ENCODE measurements at regions not wholly inside any gene's neighbourhood (a gene's known extent, or its start where the extent isn't known, plus 50 kb on each side); places are given as distances from the start of the nearest gene placed in this dataset.

DNA sequence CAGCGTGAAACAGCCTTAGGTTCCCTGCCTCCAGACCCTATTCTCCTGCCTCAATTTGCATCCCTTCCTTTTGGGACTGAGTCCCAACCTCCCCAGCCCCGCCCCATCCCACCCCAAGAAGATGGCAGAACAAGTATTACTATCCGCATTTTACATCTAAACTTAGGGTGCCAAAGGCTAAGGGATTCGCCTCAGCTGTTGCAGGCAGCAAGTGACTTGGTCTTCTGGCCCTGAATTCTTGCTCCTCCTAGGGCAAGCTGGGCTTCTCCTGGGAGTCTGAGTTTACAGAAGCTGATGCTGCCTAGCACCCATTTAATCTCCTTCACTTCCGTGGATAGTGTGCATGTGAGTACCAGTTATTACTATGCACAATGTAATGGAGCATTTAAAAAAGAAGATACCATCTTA is 161.3 kb upstream of the NR5A2 start:
- TF ChIP-seq TAF1 (IDR thresholded peaks at IDR 0.05; ENCODE audit: borderline replicate concordance, insufficient read depth, low read length), result no peak
- TF ChIP-seq POLR2AphosphoS5 (IDR thresholded peaks at IDR 0.05; ENCODE audit: low read depth, low read length), result no peak
- TF ChIP-seq, protein P1, sequence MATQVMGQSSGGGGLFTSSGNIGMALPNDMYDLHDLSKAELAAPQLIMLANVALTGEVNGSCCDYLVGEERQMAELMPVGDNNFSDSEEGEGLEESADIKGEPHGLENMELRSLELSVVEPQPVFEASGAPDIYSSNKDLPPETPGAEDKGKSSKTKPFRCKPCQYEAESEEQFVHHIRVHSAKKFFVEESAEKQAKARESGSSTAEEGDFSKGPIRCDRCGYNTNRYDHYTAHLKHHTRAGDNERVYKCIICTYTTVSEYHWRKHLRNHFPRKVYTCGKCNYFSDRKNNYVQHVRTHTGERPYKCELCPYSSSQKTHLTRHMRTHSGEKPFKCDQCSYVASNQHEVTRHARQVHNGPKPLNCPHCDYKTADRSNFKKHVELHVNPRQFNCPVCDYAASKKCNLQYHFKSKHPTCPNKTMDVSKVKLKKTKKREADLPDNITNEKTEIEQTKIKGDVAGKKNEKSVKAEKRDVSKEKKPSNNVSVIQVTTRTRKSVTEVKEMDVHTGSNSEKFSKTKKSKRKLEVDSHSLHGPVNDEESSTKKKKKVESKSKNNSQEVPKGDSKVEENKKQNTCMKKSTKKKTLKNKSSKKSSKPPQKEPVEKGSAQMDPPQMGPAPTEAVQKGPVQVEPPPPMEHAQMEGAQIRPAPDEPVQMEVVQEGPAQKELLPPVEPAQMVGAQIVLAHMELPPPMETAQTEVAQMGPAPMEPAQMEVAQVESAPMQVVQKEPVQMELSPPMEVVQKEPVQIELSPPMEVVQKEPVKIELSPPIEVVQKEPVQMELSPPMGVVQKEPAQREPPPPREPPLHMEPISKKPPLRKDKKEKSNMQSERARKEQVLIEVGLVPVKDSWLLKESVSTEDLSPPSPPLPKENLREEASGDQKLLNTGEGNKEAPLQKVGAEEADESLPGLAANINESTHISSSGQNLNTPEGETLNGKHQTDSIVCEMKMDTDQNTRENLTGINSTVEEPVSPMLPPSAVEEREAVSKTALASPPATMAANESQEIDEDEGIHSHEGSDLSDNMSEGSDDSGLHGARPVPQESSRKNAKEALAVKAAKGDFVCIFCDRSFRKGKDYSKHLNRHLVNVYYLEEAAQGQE (IDR thresholded peaks at IDR 0.05; ENCODE audit: insufficient read depth in 1 of 2, low read depth in 2 of 2, low read length in 2 of 2), result no peak
- TF ChIP-seq SIN3A (IDR thresholded peaks at IDR 0.05; ENCODE audit: borderline replicate concordance, insufficient read depth, low read length), result no peak
- no peak for TF ChIP-seq FOXP2 (optimal IDR thresholded peaks at IDR 0.05; ENCODE audit: borderline replicate concordance, extremely low read depth, extremely low read length, insufficient read depth)

Measured in PFSK-1 (cell line).